ENCODE measurements at regions not wholly inside any gene's neighbourhood (a gene's known extent, or its start where the extent isn't known, plus 50 kb on each side); places are given as distances from the start of the nearest gene placed in this dataset.

DNA sequence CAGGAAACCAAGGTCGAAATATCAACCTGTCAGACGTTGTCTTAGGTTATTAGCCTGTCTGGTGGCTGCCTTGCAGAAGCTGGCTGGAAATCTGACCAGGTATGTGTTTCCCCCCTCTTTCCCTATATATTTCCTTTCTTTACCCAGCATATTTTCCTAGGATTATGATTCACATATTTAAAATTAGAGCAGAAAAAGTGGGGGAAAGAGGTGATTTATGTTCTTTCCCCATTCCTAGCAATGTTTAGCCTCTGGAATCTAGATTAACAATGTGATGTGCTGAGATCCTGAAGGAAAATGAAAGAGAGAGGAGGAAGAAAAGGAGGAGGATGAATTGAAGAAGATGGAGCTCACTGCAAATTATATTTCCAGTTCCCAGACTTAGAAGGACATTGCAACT is 421.4 kb upstream of the AUTS2 start:
- TF ChIP-seq POLR2AphosphoS5 (IDR thresholded peaks at IDR 0.05) (no peak), EP300 (IDR thresholded peaks at IDR 0.05) (no peak)
- TF ChIP-seq, protein P1, sequence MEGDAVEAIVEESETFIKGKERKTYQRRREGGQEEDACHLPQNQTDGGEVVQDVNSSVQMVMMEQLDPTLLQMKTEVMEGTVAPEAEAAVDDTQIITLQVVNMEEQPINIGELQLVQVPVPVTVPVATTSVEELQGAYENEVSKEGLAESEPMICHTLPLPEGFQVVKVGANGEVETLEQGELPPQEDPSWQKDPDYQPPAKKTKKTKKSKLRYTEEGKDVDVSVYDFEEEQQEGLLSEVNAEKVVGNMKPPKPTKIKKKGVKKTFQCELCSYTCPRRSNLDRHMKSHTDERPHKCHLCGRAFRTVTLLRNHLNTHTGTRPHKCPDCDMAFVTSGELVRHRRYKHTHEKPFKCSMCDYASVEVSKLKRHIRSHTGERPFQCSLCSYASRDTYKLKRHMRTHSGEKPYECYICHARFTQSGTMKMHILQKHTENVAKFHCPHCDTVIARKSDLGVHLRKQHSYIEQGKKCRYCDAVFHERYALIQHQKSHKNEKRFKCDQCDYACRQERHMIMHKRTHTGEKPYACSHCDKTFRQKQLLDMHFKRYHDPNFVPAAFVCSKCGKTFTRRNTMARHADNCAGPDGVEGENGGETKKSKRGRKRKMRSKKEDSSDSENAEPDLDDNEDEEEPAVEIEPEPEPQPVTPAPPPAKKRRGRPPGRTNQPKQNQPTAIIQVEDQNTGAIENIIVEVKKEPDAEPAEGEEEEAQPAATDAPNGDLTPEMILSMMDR (IDR thresholded peaks at IDR 0.05), result no peak
